Smooth muscle cell (in vitro differentiated cells): ENCODE measurements at regions not wholly inside any gene's neighbourhood (a gene's known extent, or its start where the extent isn't known, plus 50 kb on each side); places are given as distances from the start of the nearest gene placed in this dataset.

Source experiments
- DNase-seq: peaks from one replicate; lab custom pipeline; 2025; ENCODE audit not compliant: unreplicated experiment; lab: John Stamatoyannopoulos, UW
- H2AFZ ChIP-seq: fragments of 200-600 bp; sonication (generic); 2 replicates; pipeline ENCODE4 v1.6.0; 2016; ENCODE audit warnings: antibody characterized with exemption, low read depth, mild to moderate bottlenecking
- H3F3A ChIP-seq: fragments of 200-600 bp; sonication (generic); 2 replicates; pipeline ENCODE4 v1.6.0; 2017; ENCODE audit warnings: antibody characterized with exemption, low read depth
- H3K27ac ChIP-seq: fragments of 200-600 bp; sonication (generic); 2 replicates; pipeline ENCODE4 v1.5.1; 2016; ENCODE audit warnings: low read depth, mild to moderate bottlenecking
- H3K27me3 ChIP-seq: fragments of 200-600 bp; sonication (generic); 2 replicates; pipeline ENCODE4 v1.6.1; 2016; ENCODE audit warnings: low read depth, mild to moderate bottlenecking
- H3K36me3 ChIP-seq: fragments of 200-600 bp; sonication (generic); 2 replicates; pipeline ENCODE4 v1.5.1; 2016; ENCODE audit warnings: low read depth
- H3K4me1 ChIP-seq: fragments of 200-600 bp; sonication (generic); 2 replicates; pipeline ENCODE4 v1.5.1; 2016; ENCODE audit warnings: low read depth
- H3K4me2 ChIP-seq: fragments of 200-600 bp; sonication (generic); 2 replicates; pipeline ENCODE4 v1.6.0; 2016; ENCODE audit warnings: mild to moderate bottlenecking
- H3K4me3 ChIP-seq: fragments of 200-600 bp; sonication (generic); 2 replicates; pipeline ENCODE4 v1.5.1; 2016; ENCODE audit warnings: mild to moderate bottlenecking
- H3K79me2 ChIP-seq: fragments of 200-600 bp; sonication (generic); 2 replicates; pipeline ENCODE4 v1.6.0; 2016; ENCODE audit warnings: low read depth, mild to moderate bottlenecking
- H3K9ac ChIP-seq: fragments of 200-600 bp; sonication (generic); 2 replicates; pipeline ENCODE4 v1.6.0; 2016; ENCODE audit warnings: low read depth
- H3K9me3 ChIP-seq: fragments of 200-600 bp; sonication (generic); replicated peaks from 2 replicates; pipeline ENCODE4 v1.5.1; 2016; ENCODE audit warnings: low read depth
- H4K20me1 ChIP-seq: fragments of 200-600 bp; sonication (generic); 2 replicates; pipeline ENCODE4 v1.6.0; 2016; ENCODE audit warnings: low read depth
- WGBS: methylation state at CpG from one replicate; pipeline ENCODE4 v1.1.7; 2016; ENCODE audit warnings: low lambda C conversion rate; 5-methylcytosine and 5-hydroxymethylcytosine counted together
- TF ChIP-seq, protein P1 (sequence below): fragments of 200-600 bp; sonication (generic); IDR thresholded peaks from 2 replicates; pipeline ENCODE4 v1.5.1; 2017; ENCODE audit warnings: borderline replicate concordance, mild to moderate bottlenecking, antibody characterized with exemption; ENCODE audit not compliant: insufficient read depth, poor library complexity, severe bottlenecking

DNA sequence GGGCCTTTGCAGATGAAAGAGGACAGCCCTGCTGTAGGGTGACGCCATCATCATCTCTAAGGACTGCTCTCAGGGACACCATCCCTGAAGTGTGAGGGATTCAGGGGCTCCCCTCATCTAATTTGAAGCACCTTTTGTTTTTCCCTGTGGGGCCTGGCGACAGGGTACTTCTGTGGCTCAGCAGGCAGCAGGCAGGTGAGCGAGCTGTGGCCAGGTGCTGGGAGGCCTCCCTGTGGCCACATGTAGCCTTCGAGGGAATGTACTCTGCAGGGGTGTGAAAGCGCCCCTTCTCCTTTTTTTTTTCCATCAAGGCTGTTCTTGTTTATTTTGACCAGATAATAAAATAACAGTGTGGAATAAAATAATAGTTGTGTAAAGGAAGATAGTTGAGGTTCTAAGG is 118.2 kb upstream of the DPP6 start:
- no peaks in the 10 kb centered on the region for H3K27me3 ChIP-seq
- no peak overlapping the region for H3K4me3 ChIP-seq
- H3K9ac ChIP-seq: no peak overlapping the region
- no peaks in the 10 kb centered on the region for H3K36me3 ChIP-seq
- no peaks in the 10 kb centered on the region for H3K4me1 ChIP-seq
- 85% methylated on average over 5 of the region's 5 CpGs for WGBS
- no peak for DNase-seq
- no peak overlapping the region for H3K27ac ChIP-seq
- no peaks in the 10 kb centered on the region for H3F3A ChIP-seq
- no peaks in the 10 kb centered on the region for H4K20me1 ChIP-seq
- TF ChIP-seq, protein P1, sequence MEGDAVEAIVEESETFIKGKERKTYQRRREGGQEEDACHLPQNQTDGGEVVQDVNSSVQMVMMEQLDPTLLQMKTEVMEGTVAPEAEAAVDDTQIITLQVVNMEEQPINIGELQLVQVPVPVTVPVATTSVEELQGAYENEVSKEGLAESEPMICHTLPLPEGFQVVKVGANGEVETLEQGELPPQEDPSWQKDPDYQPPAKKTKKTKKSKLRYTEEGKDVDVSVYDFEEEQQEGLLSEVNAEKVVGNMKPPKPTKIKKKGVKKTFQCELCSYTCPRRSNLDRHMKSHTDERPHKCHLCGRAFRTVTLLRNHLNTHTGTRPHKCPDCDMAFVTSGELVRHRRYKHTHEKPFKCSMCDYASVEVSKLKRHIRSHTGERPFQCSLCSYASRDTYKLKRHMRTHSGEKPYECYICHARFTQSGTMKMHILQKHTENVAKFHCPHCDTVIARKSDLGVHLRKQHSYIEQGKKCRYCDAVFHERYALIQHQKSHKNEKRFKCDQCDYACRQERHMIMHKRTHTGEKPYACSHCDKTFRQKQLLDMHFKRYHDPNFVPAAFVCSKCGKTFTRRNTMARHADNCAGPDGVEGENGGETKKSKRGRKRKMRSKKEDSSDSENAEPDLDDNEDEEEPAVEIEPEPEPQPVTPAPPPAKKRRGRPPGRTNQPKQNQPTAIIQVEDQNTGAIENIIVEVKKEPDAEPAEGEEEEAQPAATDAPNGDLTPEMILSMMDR: no peak
- H3K9me3 ChIP-seq: no peaks in the 10 kb centered on the region
- no peak overlapping the region for H2AFZ ChIP-seq
- H3K79me2 ChIP-seq: no peaks in the 10 kb centered on the region
- no peak overlapping the region for H3K4me2 ChIP-seq

DNA sequence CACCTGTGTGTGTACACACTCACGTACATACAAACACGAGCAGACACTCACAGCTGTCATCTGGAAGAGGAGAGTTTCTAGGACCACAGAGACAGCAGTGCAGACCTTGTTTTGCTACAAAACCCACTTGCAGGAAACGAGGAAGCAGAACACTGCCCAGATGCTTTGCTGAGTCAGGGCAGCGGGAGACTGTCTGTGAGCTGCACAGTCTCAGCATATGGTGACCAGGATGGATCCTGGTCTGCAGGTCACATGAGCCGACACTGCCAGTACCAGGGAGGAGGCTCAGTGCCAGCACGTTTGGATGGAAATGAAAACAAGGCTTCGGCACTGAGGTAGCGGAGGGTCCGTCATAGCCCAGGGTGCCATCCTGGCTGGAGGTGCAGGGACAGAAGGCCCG is 117.6 kb upstream of the DPP6 start:
- Histone ChIP-seq H3K36me3 (no peaks in the 10 kb centered on the region), H3K9ac (no peak overlapping the region), H3K4me2 (no peak overlapping the region), H3K27me3 (no peaks in the 10 kb centered on the region), H3F3A (no peaks in the 10 kb centered on the region), H3K79me2 (no peaks in the 10 kb centered on the region), H3K4me1 (no peaks in the 10 kb centered on the region), H3K4me3 (no peak overlapping the region), H3K9me3 (no peaks in the 10 kb centered on the region), H4K20me1 (no peaks in the 10 kb centered on the region), H2AFZ (no peak overlapping the region), H3K27ac (no peak overlapping the region)
- WGBS: 80% methylated on average over 10 of the region's 10 CpGs
- TF ChIP-seq, protein P1: no peak
- DNase-seq: no peak

DNA sequence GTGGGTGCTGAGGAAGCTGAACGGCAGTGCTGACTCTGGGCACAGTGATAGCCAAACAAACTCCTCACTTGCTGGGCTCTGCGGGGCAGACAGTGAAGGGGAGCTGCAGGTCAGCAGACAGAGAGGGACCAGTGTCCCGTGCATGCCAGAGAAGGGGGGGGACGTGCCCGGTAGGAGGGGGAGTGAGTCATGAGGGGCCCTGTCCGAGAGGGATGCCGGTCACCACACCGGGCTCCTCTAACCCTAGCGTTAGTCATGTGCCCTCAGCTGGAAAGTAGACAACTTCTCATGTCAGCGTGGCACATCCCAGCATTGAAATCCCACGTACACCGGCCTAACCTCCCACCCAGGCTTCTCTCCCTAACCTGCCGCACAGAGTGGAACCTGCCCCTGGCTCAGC is 117.1 kb upstream of the DPP6 start:
- DNase-seq: no peak
- H3K79me2 ChIP-seq: no peaks in the 10 kb centered on the region
- H3K27me3 ChIP-seq: no peaks in the 10 kb centered on the region
- H3K9ac ChIP-seq: no peak overlapping the region
- H3K9me3 ChIP-seq: no peaks in the 10 kb centered on the region
- H3K4me2 ChIP-seq: no peak overlapping the region
- TF ChIP-seq, protein P1: no peak
- WGBS: 83% methylated on average over 13 of the region's 13 CpGs
- H2AFZ ChIP-seq: no peak overlapping the region
- H3K27ac ChIP-seq: no peak overlapping the region
- no peaks in the 10 kb centered on the region for H3K4me1 ChIP-seq
- no peak overlapping the region for H3K4me3 ChIP-seq
- H3K36me3 ChIP-seq: no peaks in the 10 kb centered on the region
- H4K20me1 ChIP-seq: no peaks in the 10 kb centered on the region
- no peaks in the 10 kb centered on the region for H3F3A ChIP-seq

DNA sequence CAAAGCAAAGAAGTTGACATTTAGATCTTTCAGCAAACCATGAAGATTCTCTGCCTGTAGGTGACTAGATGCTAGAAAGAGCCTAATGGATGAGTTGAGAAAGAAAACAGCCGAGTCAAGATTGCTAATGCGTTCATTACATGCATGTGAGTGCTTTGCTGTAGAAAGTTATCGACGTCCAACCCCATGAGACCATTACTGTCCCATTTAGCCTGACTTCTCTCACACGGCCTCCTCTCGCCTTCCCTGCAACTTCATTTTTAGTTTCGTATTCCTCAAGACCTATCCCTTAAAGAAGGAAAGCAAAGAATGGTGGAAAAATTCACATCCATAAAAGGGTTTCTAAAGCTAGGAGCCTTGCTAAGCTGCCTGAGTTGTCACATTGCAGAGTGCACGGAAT is 113.7 kb upstream of the DPP6 start:
- Histone ChIP-seq H3K9me3 (no peaks in the 10 kb centered on the region), H4K20me1 (no peaks in the 10 kb centered on the region), H3K4me1 (no peaks in the 10 kb centered on the region), H3K27me3 (no peaks in the 10 kb centered on the region), H3K27ac (no peak overlapping the region), H3K4me3 (no peak overlapping the region), H3K36me3 (no peaks in the 10 kb centered on the region), H2AFZ (no peak overlapping the region), H3F3A (no peaks in the 10 kb centered on the region), H3K4me2 (no peak overlapping the region), H3K79me2 (no peaks in the 10 kb centered on the region), H3K9ac (no peak overlapping the region)
- TF ChIP-seq, protein P1: no peak
- DNase-seq: no peak
- 85% methylated on average over 8 of the region's 8 CpGs for WGBS
